ENCODE measurements at regions not wholly inside any gene's neighbourhood (a gene's known extent, or its start where the extent isn't known, plus 50 kb on each side); places are given as distances from the start of the nearest gene placed in this dataset.
A peak's percentile ranks its signal among the peaks of the same experiment; 100 is the strongest.
"Not testable (repeated sequence)": the region's sequence is repeated elsewhere in the genome, so short reads cannot be mapped to it uniquely, and the experiment has no call there.

- H3K4me1 ChIP-seq (ENCODE audit: control insufficient read depth, insufficient read depth, low read length), result no peaks in the 10 kb centered on the region
- no peaks in the 10 kb centered on the region for H3K36me3 ChIP-seq (ENCODE audit: control insufficient read depth, insufficient read depth, low read length)
- H3K9me3 ChIP-seq (ENCODE audit: control insufficient read depth, insufficient read depth, low read length), result no peaks in the 10 kb centered on the region; the same call in 1 of the 2 replicates
- no peaks in the 10 kb centered on the region for H3K27me3 ChIP-seq (ENCODE audit: control insufficient read depth, insufficient read depth, low read length)
- no peak overlapping the region for H3K4me3 ChIP-seq (ENCODE audit: low read length)
- DNase-seq (ENCODE audit: low read depth, low spot score), result no peak
- no CpG with 5 or more reads among the region's 3 CpGs for WGBS (ENCODE audit: insufficient coverage, insufficient read length)
- H3K27ac ChIP-seq (ENCODE audit: low read length), result no peak overlapping the region
Measured at GRCh38 chr15:87661454-87662355, 594.8 kb downstream of the NTRK3 start.

DNA sequence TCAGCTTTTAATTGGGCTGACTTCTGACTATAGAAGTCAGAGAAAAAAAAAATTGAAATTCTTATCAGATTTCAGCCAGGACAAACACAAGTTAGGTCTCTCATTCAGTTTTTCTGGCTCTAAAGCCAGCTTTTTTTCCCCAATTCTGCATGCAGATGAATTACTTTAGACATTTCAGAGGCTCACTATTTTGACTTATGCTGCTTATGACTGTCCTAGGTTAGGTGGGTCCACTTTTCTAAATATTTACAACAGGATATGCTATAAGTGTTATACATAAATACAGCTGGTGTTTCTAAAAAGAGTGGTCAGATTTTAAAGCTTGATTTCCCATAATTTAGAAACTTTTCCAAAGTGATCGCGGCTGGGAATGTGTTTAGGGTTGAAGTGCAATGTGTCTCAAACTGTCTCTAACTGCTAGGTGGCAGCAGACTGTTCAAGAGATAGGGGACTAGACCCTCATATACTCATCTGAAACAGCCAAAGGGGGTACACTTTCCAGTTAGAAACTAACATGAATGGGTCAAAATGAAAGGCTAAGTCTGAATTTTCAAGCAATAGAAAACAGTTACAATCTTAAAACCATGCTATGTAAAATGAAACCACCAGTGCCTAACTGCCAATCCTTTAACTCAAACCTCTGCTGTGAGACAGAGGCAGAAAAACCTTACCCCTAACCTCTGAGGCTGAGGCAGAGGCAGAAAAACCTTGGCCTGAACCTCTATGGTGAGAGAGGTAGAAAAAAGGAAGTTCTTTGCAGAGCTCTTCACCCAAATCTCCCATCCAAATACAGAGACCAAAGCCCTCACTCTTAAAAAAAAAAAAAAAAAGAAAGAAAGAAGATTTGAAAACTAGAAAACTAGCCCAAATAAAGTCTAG is 596.0 kb downstream of the NTRK3 start:
- DNase-seq (ENCODE audit: low read depth, low spot score), result no peak
- H3K4me1 ChIP-seq (ENCODE audit: control insufficient read depth, insufficient read depth, low read length), result no peaks in the 10 kb centered on the region
- no CpG with 5 or more reads among the region's 2 CpGs for WGBS (ENCODE audit: insufficient coverage, insufficient read length)

DNA sequence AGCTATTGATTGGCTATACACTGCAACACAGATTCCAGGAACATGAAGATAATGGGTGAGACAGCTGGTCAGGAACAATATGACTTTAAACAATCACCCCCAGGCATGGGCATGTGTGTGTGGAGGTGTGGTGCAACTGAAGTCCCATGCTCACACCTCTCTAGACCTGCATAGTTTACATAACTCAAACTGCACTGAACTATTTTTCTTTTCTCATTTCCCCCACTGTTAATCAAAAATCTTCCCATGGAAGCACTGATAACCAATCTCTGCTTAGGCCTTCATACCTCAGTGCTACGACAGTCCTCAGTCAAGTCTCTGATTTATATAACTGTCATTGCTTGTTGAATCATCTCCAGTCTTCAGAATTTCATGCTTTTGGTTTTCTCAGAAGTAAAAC is 600.2 kb downstream of the NTRK3 start:
- no peak for DNase-seq (ENCODE audit: low read depth, low spot score)
- H3K27ac ChIP-seq (ENCODE audit: low read length), result no peak overlapping the region
- H3K4me1 ChIP-seq (ENCODE audit: control insufficient read depth, insufficient read depth, low read length), result no peaks in the 10 kb centered on the region
- no peak overlapping the region for H3K4me3 ChIP-seq (ENCODE audit: low read length)
- no peaks in the 10 kb centered on the region for H3K36me3 ChIP-seq (ENCODE audit: control insufficient read depth, insufficient read depth, low read length)
- no peaks in the 10 kb centered on the region for H3K27me3 ChIP-seq (ENCODE audit: control insufficient read depth, insufficient read depth, low read length)
- no CpG with 5 or more reads among the region's 1 CpG for WGBS (ENCODE audit: insufficient coverage, insufficient read length)
- H3K9me3 ChIP-seq (ENCODE audit: control insufficient read depth, insufficient read depth, low read length), result no peaks in the 10 kb centered on the region

More for the DNA sequence above, 596.0 kb downstream of the NTRK3 start:
- Histone ChIP-seq H3K9me3 (ENCODE audit: control insufficient read depth, insufficient read depth, low read length) (no peaks in the 10 kb centered on the region; the same call in 1 of the 2 replicates), H3K27ac (ENCODE audit: low read length) (no peak overlapping the region), H3K4me3 (ENCODE audit: low read length) (no peak overlapping the region), H3K27me3 (ENCODE audit: control insufficient read depth, insufficient read depth, low read length) (no peaks in the 10 kb centered on the region), H3K36me3 (ENCODE audit: control insufficient read depth, insufficient read depth, low read length) (no peaks in the 10 kb centered on the region)

DNA sequence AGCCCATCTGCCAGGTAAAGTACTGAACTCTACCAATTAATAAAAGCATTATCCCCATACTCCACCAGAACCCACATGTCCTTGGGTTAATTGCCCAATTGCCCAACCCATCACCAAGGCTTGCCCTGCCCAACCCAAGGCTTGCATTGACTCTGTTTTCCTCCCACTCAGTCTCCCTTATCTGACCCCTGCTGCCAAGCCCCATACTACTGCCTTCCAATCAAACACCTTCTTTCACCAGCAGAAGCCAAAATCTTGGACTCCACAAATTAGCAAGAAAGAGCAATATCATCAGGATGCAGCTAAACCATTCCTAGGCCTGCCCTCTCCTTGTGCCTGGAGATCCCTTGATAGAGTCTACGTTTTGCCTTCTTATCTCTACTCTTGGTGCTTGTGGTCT is 602.9 kb downstream of the NTRK3 start:
- no peaks in the 10 kb centered on the region for H3K9me3 ChIP-seq (ENCODE audit: control insufficient read depth, insufficient read depth, low read length)
- WGBS (ENCODE audit: insufficient coverage, insufficient read length), result no CpG with 5 or more reads among the region's 1 CpG
- no peak for DNase-seq (ENCODE audit: low read depth, low spot score)
- H3K27me3 ChIP-seq (ENCODE audit: control insufficient read depth, insufficient read depth, low read length), result no peaks in the 10 kb centered on the region
- no peak overlapping the region for H3K27ac ChIP-seq (ENCODE audit: low read length)
- no peaks in the 10 kb centered on the region for H3K36me3 ChIP-seq (ENCODE audit: control insufficient read depth, insufficient read depth, low read length)
- no peaks in the 10 kb centered on the region for H3K4me1 ChIP-seq (ENCODE audit: control insufficient read depth, insufficient read depth, low read length)
- H3K4me3 ChIP-seq (ENCODE audit: low read length), result no peak overlapping the region

- Histone ChIP-seq H3K36me3 (ENCODE audit: control insufficient read depth, insufficient read depth, low read length) (no peaks in the 10 kb centered on the region), H3K4me3 (ENCODE audit: low read length) (no peak overlapping the region), H3K9me3 (ENCODE audit: control insufficient read depth, insufficient read depth, low read length) (no peaks in the 10 kb centered on the region), H3K4me1 (ENCODE audit: control insufficient read depth, insufficient read depth, low read length) (no peaks in the 10 kb centered on the region), H3K27me3 (ENCODE audit: control insufficient read depth, insufficient read depth, low read length) (no peaks in the 10 kb centered on the region), H3K27ac (ENCODE audit: low read length) (no peak overlapping the region)
- no peak for DNase-seq (ENCODE audit: low read depth, low spot score)
- 100% methylated on average over 3 of the region's 4 CpGs for WGBS (ENCODE audit: insufficient coverage, insufficient read length)
Measured at GRCh38 chr15:87649175-87649574, 607.4 kb downstream of the NTRK3 start.

DNA sequence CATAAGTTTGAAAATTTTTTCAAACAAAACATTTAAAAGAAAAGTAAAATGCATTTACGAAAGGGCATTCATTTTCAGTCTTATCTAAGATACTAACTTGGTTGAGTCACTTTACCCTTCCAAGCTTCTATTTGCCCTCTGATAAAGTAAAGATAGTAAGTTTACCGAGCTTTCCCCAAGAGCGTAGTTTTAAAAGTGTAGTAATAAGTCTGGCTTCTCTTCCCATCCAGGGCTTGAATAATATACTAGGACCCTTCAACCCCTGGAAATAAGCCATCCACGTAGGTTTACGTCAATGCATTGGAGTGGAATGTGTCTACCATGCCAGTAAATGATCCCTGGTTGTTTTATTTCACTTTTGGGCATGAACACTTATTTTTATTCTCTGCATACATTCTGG is 608.3 kb downstream of the NTRK3 start:
- WGBS (ENCODE audit: insufficient coverage, insufficient read length), result no CpG with 5 or more reads among the region's 5 CpGs
- no peak for DNase-seq (ENCODE audit: low read depth, low spot score)
- no peak overlapping the region for H3K27ac ChIP-seq (ENCODE audit: low read length)

DNA sequence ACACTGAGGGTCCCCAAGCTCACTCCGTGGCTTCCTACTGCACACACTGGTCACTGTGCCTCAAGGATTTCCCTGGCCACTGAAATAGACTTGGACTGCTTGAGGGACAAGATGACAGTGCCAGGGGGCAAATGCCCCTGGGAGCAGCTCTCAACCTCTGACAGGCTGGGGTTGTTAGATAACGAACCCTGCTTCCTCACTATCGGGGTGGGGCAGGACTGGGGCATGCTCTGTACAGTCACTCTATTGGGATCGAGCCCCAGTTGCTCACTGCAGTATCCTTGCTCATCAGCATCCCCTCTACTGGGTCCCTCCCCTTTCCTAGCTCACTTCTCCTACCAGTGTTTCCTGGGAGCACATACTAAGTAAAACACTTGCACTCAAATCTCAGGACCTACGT is 610.8 kb downstream of the NTRK3 start:
- no peaks in the 10 kb centered on the region for H3K27me3 ChIP-seq (ENCODE audit: control insufficient read depth, insufficient read depth, low read length)
- DNase-seq (ENCODE audit: low read depth, low spot score), result no peak
- no peaks in the 10 kb centered on the region for H3K4me1 ChIP-seq (ENCODE audit: control insufficient read depth, insufficient read depth, low read length)
- no peaks in the 10 kb centered on the region for H3K9me3 ChIP-seq (ENCODE audit: control insufficient read depth, insufficient read depth, low read length)
- no peak overlapping the region for H3K4me3 ChIP-seq (ENCODE audit: low read length)
- no peak overlapping the region for H3K27ac ChIP-seq (ENCODE audit: low read length)
- no CpG with 5 or more reads among the region's 5 CpGs for WGBS (ENCODE audit: insufficient coverage, insufficient read length)
- no peaks in the 10 kb centered on the region for H3K36me3 ChIP-seq (ENCODE audit: control insufficient read depth, insufficient read depth, low read length)

More for the DNA sequence above, 608.3 kb downstream of the NTRK3 start:
- no peaks in the 10 kb centered on the region for H3K27me3 ChIP-seq (ENCODE audit: control insufficient read depth, insufficient read depth, low read length)
- H3K9me3 ChIP-seq (ENCODE audit: control insufficient read depth, insufficient read depth, low read length), result no peaks in the 10 kb centered on the region
- no peak overlapping the region for H3K4me3 ChIP-seq (ENCODE audit: low read length)
- no peaks in the 10 kb centered on the region for H3K36me3 ChIP-seq (ENCODE audit: control insufficient read depth, insufficient read depth, low read length)
- H3K4me1 ChIP-seq (ENCODE audit: control insufficient read depth, insufficient read depth, low read length), result no peaks in the 10 kb centered on the region

DNA sequence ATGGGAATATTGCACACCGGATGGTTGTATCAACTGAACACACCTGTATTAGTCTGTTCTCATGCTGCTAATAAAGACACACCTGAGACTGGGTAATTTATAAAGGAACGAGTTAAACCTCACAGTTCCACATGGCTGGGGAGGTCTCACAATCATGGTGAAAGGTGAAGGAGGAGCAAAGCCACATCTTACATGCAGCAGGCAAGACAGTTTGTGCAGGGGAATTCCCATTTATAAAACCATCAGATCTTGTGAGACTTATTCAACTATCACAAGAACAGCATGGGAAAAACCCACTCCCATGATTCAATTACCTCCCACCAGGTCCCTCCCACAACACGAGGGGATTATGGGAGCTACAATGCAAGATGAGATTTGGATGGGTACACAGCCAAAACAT is 613.5 kb downstream of the NTRK3 start:
- H3K36me3 ChIP-seq (ENCODE audit: control insufficient read depth, insufficient read depth, low read length); H3K4me3 ChIP-seq (ENCODE audit: low read length); H3K27ac ChIP-seq (ENCODE audit: low read length); H3K4me1 ChIP-seq (ENCODE audit: control insufficient read depth, insufficient read depth, low read length); DNase-seq (ENCODE audit: low read depth, low spot score); H3K27me3 ChIP-seq (ENCODE audit: control insufficient read depth, insufficient read depth, low read length); H3K9me3 ChIP-seq (ENCODE audit: control insufficient read depth, insufficient read depth, low read length): not testable (repeated sequence)
- no CpG with 5 or more reads among the region's 3 CpGs for WGBS (ENCODE audit: insufficient coverage, insufficient read length)

- no peaks in the 10 kb centered on the region for H3K9me3 ChIP-seq (ENCODE audit: control insufficient read depth, insufficient read depth, low read length)
- H3K4me1 ChIP-seq (ENCODE audit: control insufficient read depth, insufficient read depth, low read length), result no peaks in the 10 kb centered on the region
- peak; percentile 5 for DNase-seq (ENCODE audit: low read depth, low spot score)
- WGBS (ENCODE audit: insufficient coverage, insufficient read length), result no CpG with 5 or more reads among the region's 4 CpGs
- H3K27me3 ChIP-seq (ENCODE audit: control insufficient read depth, insufficient read depth, low read length), result no peaks in the 10 kb centered on the region
- H3K36me3 ChIP-seq (ENCODE audit: control insufficient read depth, insufficient read depth, low read length), result no peaks in the 10 kb centered on the region
- no peak overlapping the region for H3K4me3 ChIP-seq (ENCODE audit: low read length)
- no peak overlapping the region for H3K27ac ChIP-seq (ENCODE audit: low read length)
Measured at GRCh38 chr15:87639305-87640011, 617.1 kb downstream of the NTRK3 start.

GRCh38 chr15:87638554-87639083 is 617.9 kb downstream of the NTRK3 start:
- no peak for DNase-seq (ENCODE audit: low read depth, low spot score)
- H3K36me3 ChIP-seq (ENCODE audit: control insufficient read depth, insufficient read depth, low read length), result no peaks in the 10 kb centered on the region
- no CpG with 5 or more reads among the region's 3 CpGs for WGBS (ENCODE audit: insufficient coverage, insufficient read length)
- H3K4me3 ChIP-seq (ENCODE audit: low read length), result no peak overlapping the region
- H3K27ac ChIP-seq (ENCODE audit: low read length), result no peak overlapping the region
- H3K9me3 ChIP-seq (ENCODE audit: control insufficient read depth, insufficient read depth, low read length), result no peaks in the 10 kb centered on the region
- no peaks in the 10 kb centered on the region for H3K4me1 ChIP-seq (ENCODE audit: control insufficient read depth, insufficient read depth, low read length)
- H3K27me3 ChIP-seq (ENCODE audit: control insufficient read depth, insufficient read depth, low read length), result no peaks in the 10 kb centered on the region
